Germinal center (tissue), 1 donor: ENCODE measurements at regions not wholly inside any gene's neighbourhood (a gene's known extent, or its start where the extent isn't known, plus 50 kb on each side); places are given as distances from the start of the nearest gene placed in this dataset.
"Not testable (repeated sequence)": the region's sequence is repeated elsewhere in the genome, so short reads cannot be mapped to it uniquely, and the experiment has no call there.

Experiments used
- DNase-seq: peaks from one replicate; pipeline ENCODE4 v3.0.0; 2012; ENCODE audit warnings: mixed read lengths, low spot score

GRCh38 chr14:52122163-52122562 lies 53.3 kb upstream of the NID2 start:
- not testable (repeated sequence) for DNase-seq

GRCh38 chr14:52121441-52121840 lies 52.6 kb upstream of the NID2 start:
- no peak for DNase-seq

- no peak for DNase-seq
These were observed 50.2 kb upstream of the NID2 start for GRCh38 chr14:52119030-52119429.
